ENCODE measurements at regions not wholly inside any gene's neighbourhood (a gene's known extent, or its start where the extent isn't known, plus 50 kb on each side); places are given as distances from the start of the nearest gene placed in this dataset.

DNA sequence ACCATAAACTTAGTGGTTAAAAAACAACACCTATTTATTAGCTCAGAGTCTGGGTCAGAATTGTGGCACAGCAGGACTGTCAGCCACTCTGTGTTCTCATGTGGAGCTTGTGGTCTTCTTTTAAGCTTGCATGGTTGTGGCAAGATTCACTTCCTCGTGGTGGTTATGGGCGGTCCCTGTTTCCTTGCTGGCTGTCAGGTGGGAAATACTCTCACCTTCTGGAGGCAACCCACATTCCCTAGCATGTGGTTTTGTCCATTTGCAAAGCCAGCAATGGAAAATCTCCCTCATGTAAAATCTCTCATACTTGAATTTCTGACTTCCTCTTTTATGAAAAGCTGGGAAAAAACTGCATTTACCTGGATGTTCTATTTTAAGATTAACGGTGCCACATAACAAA is 229.8 kb downstream of the ALX1 start:
- DNase-seq, result no peak

- DNase-seq, result no peak
Measured at GRCh38 chr12:85516039-85516438, 236.0 kb downstream of the ALX1 start.

GRCh38 chr12:85516667-85517325 is 236.8 kb downstream of the ALX1 start:
- no peak for DNase-seq

- DNase-seq, result no peak
Measured at GRCh38 chr12:85519163-85519562, 239.1 kb downstream of the ALX1 start.

- DNase-seq, result no peak
Measured at GRCh38 chr12:85523197-85523596, 243.2 kb downstream of the ALX1 start.

GRCh38 chr12:85527192-85527591 is 247.2 kb downstream of the ALX1 start:
- no peak for DNase-seq

GRCh38 chr12:85529896-85530295 is 249.9 kb downstream of the ALX1 start:
- no peak for DNase-seq

DNA sequence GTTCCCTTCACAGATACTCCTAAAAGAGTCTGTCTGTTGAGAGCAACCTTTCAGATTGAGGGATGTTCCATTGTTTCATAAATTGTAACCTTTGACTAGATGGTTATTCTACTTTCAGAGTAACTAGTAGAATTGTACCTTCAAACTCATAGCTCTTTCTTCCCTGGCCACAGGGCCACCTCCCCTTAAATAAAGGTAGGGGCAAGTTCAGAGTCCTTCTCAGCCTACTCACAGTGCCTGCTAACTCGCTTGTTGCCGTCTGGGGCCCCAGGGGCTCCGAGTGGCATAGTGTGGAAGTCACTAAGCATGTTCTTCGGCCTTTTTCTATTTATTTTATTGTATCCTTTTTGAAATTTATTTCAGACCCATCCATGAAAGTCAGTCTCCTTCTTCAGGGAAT is 250.4 kb downstream of the ALX1 start:
- DNase-seq, result no peak

- no peak for DNase-seq
Measured at GRCh38 chr12:85531341-85531740, 251.3 kb downstream of the ALX1 start.

GRCh38 chr12:85549640-85550039 is 269.6 kb downstream of the ALX1 start:
- no peak for DNase-seq

- no peak for DNase-seq
Measured at GRCh38 chr12:85550924-85551323, 270.9 kb downstream of the ALX1 start.

DNA sequence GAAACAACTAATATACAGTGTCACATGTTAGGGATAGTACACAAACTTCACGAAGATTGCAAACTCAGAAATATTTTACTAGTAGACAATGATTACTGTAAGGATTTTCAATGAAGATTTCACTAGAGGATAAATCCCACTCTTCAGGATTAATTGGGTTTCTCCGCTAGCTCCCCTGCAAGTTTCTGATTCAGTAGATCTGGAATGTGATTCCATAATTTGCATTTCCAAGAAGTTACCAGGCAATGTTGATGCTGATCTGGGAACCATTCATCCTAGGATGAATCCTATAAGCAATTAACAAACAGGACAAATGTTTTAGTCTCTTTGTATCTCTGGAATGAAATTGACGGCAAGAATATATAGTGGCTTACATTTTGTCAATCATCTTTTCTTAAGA is 272.4 kb downstream of the ALX1 start:
- no peak for DNase-seq

DNA sequence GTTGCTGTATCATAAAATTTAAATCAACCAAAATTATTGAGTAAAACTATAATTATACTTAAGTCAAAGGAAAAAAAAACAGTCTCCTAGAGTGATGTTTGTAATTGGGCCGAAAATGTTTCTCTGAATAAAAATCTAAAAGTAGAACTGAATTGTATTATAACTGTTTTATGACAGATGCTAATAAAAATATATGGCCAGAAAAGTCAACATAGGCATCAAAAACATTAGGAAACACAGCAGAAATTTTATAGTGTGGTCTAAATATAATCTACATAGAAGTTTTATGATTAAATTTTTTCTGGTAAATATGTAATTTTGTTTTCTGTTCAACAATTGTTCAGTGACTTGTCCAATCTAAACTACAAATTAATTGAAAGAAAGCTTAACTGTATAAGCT is 277.8 kb downstream of the ALX1 start:
- DNase-seq, result no peak

DNA sequence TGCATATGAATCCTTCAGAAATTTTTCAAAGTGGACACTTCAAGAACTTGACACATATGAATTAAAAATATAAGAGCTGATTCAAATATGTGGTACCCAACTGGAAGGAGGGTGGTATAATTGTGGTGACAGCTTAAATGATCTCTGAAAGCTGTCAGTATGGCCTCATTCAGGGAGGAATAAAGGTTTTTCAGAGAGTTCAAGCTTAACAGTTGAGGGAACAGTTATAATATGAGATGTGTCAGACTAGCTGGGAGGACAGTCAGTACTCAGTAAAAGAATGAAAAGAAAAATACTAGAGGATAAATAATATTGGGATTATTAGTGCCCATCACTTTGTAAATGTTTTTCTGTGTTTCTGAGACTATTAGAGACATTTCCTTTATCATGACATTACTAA is 277.5 kb downstream of the RASSF9 start:
- DNase-seq, result no peak

DNA sequence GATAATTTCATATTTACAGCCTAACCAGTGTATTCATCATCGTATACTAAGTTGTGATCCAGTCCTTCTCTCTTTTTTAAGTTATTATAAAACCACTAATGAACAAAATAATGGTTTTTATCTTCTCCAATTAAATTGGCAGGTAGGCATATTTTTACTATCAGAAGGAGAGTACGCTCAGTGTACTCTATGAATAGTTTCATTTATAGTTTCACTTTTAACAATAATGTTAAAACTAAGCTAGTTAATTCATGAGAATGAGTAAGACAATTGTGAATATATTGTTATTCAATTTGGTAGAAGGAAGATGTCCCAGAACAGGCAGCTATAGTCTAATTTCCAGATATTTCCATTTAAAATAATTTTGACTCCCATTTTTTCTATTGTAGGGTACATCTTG is 277.1 kb downstream of the RASSF9 start:
- no peak for DNase-seq

GRCh38 chr12:85559536-85559935 is 276.7 kb downstream of the RASSF9 start:
- no peak for DNase-seq

DNA sequence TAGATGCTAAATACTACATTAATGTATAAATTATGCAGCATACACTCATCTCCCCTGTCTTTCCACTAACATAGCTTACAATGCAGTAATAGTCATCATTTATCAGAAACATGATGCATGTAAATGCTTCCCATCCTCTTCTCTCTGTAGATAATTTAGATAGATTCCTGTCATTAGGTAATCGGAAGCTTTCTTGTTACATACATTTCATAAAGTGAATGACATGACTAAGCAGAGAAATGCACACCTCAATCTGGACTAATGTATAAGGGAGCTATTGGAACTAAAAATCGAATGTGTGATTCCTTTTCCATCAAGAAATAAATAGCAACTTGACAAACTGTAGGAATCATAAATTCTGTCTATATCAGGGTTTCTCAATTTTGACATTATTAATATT is 273.4 kb downstream of the RASSF9 start:
- DNase-seq, result no peak

GRCh38 chr12:85564786-85565185 is 271.4 kb downstream of the RASSF9 start:
- DNase-seq, result no peak

- no peak for DNase-seq
Measured at GRCh38 chr12:85568395-85569103, 267.7 kb downstream of the RASSF9 start.

DNA sequence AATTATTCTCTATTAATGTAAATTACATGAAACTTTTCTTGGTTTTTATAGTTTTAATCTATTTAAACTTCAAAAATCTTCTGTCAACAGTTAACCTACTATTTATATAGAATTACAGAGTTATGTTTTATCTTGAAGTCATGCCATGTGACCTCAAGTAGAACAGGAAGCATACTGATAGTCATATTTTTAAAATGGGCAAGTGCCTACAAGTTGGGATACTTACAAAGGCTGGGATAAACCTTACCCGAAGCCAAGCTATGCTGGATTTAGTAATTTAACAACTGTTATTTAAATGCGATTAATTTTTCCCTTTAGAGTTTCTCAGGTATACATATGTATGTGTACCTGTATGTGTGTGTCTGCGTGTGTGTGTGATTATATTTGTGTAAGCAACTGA is 266.9 kb downstream of the RASSF9 start:
- DNase-seq, result no peak

DNA sequence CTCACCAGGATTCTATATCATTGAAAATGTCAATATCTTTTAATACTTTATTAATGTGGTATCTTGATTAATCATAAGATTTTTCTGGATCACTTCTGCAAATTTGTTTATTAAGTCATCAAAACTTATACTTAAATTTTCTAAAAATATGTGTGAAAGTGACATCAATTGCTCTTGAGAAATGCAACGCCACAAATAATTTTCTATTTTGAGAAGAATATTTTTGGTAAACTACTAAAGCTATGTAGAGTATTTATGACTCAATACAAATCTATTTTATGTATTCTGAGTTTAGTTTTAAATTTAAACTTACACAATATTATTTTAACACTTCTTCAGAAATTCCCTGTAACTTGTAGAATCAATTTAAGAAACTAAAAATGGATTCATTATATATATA is 263.3 kb downstream of the RASSF9 start:
- no peak for DNase-seq

- DNase-seq, result no peak
Measured at GRCh38 chr12:85573635-85574214, 262.5 kb downstream of the RASSF9 start.

DNA sequence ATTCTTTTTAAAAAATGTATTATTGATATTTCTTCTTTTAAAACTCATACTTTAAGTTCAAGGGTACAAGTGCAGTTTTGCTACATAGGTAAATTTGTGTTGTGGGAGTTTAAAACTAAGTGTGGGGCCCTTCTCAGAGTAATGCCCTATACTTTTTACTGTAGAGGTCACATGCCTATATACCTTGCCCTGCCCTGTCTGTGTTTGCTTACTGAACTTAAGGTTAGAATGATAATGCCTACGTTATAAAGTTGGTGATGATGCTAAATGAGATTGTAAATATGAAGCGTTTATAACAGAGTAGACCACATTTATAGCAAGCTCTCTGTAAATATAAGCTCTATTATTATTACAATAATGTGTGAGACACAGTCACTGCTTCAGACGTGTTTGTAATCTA is 261.9 kb downstream of the RASSF9 start:
- DNase-seq, result no peak

All from NCI-H187 (cell line).